Nephron (organoid): ENCODE measurements at regions not wholly inside any gene's neighbourhood (a gene's known extent, or its start where the extent isn't known, plus 50 kb on each side); places are given as distances from the start of the nearest gene placed in this dataset.

Source experiments
- H3K27ac Mint-ChIP-seq, 3 experiments: 2 replicates each; pipeline ENCODE4 v1.8.0; 2020; ENCODE audit warnings: mixed read lengths in 3 of 3, mild to moderate bottlenecking in 2 of 3, moderate library complexity in 1 of 3
- H3K27me3 Mint-ChIP-seq: 2 replicates; pipeline ENCODE4 v1.8.0; 2021; ENCODE audit warnings: low read depth, mild to moderate bottlenecking, moderate library complexity, mixed read lengths
- H3K36me3 Mint-ChIP-seq: 2 replicates; pipeline ENCODE4 v1.8.0; 2020; ENCODE audit warnings: low read depth, mixed read lengths
- H3K4me1 Mint-ChIP-seq: 2 replicates; pipeline ENCODE4 v1.8.0; 2020; ENCODE audit warnings: mixed read lengths
- H3K4me3 Mint-ChIP-seq, 3 experiments: 2 replicates each; pipeline ENCODE4 v1.8.0; 2020; ENCODE audit warnings: mild to moderate bottlenecking in 3 of 3, mixed read lengths in 3 of 3, moderate library complexity in 2 of 3
- H3K9me3 Mint-ChIP-seq: 2 replicates; pipeline ENCODE4 v1.8.0; 2020; ENCODE audit warnings: mixed read lengths
- TF ChIP-seq, protein P1 (sequence below), 3 experiments: fragments of 200-600 bp; sonication (generic); IDR thresholded peaks; one replicate each; pipeline ENCODE4 v1.5.0; 2021; ENCODE audit warnings: antibody characterized with exemption in 3 of 3; ENCODE audit not compliant: unreplicated experiment in 3 of 3

DNA sequence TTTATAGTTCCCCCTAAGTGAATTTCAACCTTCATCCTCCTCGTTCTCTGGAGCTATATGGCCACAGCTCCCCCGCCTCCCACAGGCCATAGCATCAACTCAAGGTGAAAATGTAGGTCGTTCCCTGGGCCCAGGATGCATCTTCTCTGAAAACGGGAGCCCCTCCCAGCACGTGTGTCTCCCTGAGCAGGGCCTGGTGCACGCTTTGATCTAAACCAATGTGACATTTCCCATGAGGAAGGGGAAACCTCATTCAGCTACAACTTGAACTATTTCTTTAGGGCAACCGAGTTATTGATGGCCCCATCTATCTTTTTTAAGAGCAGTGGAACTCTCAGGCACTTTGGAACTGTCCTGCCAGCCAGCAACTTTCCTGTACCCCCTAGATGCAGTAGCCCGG, 57.8 kb upstream of the BACE2 start:
- H3K9me3 Mint-ChIP-seq = no peaks in the 10 kb centered on the region
- H3K36me3 Mint-ChIP-seq = no peaks in the 10 kb centered on the region
- TF ChIP-seq, protein P1, sequence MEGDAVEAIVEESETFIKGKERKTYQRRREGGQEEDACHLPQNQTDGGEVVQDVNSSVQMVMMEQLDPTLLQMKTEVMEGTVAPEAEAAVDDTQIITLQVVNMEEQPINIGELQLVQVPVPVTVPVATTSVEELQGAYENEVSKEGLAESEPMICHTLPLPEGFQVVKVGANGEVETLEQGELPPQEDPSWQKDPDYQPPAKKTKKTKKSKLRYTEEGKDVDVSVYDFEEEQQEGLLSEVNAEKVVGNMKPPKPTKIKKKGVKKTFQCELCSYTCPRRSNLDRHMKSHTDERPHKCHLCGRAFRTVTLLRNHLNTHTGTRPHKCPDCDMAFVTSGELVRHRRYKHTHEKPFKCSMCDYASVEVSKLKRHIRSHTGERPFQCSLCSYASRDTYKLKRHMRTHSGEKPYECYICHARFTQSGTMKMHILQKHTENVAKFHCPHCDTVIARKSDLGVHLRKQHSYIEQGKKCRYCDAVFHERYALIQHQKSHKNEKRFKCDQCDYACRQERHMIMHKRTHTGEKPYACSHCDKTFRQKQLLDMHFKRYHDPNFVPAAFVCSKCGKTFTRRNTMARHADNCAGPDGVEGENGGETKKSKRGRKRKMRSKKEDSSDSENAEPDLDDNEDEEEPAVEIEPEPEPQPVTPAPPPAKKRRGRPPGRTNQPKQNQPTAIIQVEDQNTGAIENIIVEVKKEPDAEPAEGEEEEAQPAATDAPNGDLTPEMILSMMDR (IDR thresholded peaks at IDR 0.05; ENCODE audit: unreplicated experiment in 3 of 3) = no peak
- H3K27ac Mint-ChIP-seq = no peak overlapping the region
- H3K27me3 Mint-ChIP-seq = peaks cover 8% of the 10 kb centered on the region
- no peaks in the 10 kb centered on the region for H3K4me1 Mint-ChIP-seq
- H3K4me3 Mint-ChIP-seq = no peak overlapping the region

DNA sequence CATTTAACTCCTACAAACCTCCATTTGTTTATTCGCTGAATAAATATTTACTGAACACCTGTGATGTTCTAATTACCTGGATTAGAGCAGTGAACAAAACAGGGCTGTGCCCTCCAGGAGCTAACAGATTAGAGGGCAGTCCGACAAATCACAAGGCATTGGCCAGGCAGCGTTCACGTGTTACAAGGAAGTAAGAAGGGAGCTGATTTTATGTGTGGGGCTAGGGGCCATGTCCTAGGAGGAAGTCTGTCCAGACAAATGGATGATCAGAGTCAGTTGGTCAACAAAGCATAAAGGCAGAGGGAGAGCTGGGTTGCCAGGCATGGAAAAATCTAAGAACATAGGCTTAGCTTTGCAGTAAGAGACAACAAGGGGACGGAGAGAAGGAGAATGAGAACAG, 57.3 kb upstream of the BACE2 start:
- TF ChIP-seq, protein P1 (IDR thresholded peaks at IDR 0.05; ENCODE audit: unreplicated experiment in 3 of 3) = no peak
- H3K27ac Mint-ChIP-seq = no peak overlapping the region

DNA sequence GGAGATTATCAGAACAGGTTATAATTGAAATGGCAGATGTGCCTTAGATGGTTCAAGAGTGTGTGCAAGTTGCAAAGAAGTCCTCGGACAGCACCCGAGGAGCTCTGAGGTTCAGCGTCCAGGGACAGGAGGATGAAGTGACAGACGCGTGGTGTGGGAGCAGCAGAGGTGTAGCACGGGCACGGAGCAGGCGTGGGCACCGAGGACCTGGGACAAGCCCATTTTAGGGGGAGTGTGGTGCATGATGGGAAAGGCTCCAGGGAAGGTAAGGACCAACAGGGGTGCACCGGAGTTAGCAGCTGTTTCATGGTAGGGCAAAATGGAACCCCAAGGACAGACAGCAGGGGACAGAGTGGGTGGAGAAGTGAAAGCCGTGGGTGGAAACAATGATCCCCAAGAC, 56.3 kb upstream of the BACE2 start:
- no peak overlapping the region for H3K27ac Mint-ChIP-seq
- no peak overlapping the region for H3K4me3 Mint-ChIP-seq
- no peaks in the 10 kb centered on the region for H3K36me3 Mint-ChIP-seq
- no peaks in the 10 kb centered on the region for H3K4me1 Mint-ChIP-seq
- H3K9me3 Mint-ChIP-seq = no peaks in the 10 kb centered on the region
- H3K27me3 Mint-ChIP-seq = peaks cover 8% of the 10 kb centered on the region
- TF ChIP-seq, protein P1 (IDR thresholded peaks at IDR 0.05; ENCODE audit: unreplicated experiment in 3 of 3) = no peak

More for the DNA sequence above, 57.3 kb upstream of the BACE2 start:
- Mint-ChIP-seq H3K9me3 (no peaks in the 10 kb centered on the region), H3K27me3 (peaks cover 8% of the 10 kb centered on the region), H3K4me3 (no peak overlapping the region), H3K4me1 (no peaks in the 10 kb centered on the region), H3K36me3 (no peaks in the 10 kb centered on the region)

DNA sequence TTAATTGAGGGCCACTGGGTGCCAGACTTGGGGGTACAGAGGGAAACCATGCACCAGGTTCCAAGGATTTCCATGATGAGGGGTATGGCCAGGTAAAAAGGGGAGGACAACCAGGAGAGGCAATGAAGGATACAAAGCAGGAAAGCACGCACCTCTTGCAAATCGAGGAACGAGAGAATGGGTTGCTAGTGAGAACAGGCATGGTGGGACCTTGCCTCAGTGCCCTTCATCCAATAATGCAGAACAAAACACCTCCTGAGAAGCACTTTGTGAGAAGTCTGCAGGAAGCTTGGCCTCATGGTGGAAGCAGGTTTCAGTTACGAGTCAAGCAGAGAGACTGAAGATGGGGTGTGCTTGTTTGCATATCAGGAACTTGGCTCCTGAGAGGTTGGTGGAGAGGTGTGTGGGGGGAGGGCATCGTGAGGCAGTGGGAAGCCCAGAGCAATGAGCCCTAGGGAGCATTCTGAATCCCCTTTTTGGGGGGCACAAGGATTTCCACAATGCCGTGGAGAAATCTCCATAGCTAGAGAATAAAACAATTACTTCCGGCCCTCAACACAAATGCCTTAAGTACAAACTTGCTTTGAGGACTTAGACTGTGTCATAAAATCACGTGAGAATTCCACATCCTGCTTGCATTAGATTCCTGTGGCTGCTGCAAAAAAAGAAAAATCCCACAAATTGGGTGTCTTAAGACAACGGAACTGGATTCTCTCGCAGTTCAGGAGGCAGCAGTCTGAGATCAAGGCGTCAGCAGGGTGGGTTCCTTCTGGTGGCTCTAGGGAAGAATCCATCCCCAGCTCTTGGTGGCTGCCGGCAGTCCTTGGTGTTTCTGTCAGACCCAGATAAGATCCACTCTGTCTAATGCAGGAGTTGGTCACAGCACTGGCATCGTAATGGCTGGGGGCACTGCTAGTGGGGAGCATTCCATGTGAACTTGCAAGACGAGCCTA, 54.9 kb upstream of the BACE2 start:
- TF ChIP-seq, protein P1 (IDR thresholded peaks at IDR 0.05; ENCODE audit: unreplicated experiment in 3 of 3) = no peak
- no peak overlapping the region for H3K4me3 Mint-ChIP-seq
- no peaks in the 10 kb centered on the region for H3K4me1 Mint-ChIP-seq
- H3K36me3 Mint-ChIP-seq = no peaks in the 10 kb centered on the region
- peaks cover 8% of the 10 kb centered on the region for H3K27me3 Mint-ChIP-seq
- no peak overlapping the region for H3K27ac Mint-ChIP-seq
- no peaks in the 10 kb centered on the region for H3K9me3 Mint-ChIP-seq

DNA sequence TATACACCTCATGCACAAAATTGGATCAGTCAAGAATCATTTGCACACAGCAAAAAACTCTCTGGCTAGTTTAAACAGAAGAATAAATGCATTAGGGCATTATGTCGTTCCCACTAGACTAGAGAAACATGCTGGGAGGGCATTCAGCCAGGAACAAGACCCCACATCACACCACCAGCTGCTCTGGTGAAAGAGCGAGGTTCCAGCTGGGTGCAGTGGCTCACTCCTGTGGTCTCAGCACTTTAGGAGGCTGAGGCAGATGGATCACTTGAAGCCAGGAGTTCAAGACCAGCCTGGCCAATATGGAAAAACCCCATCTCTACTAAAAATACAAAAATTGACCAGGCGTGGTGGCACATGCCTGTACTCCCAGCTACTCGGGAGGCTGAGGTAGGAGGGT, 52.1 kb upstream of the BACE2 start:
- H3K36me3 Mint-ChIP-seq = no peaks in the 10 kb centered on the region
- peaks cover 8% of the 10 kb centered on the region for H3K27me3 Mint-ChIP-seq
- no peaks in the 10 kb centered on the region for H3K4me1 Mint-ChIP-seq
- TF ChIP-seq, protein P1 (IDR thresholded peaks at IDR 0.05; ENCODE audit: unreplicated experiment in 3 of 3) = no peak
- no peak overlapping the region for H3K4me3 Mint-ChIP-seq
- no peaks in the 10 kb centered on the region for H3K9me3 Mint-ChIP-seq
- no peak overlapping the region for H3K27ac Mint-ChIP-seq
